ENCODE measurements at regions not wholly inside any gene's neighbourhood (a gene's known extent, or its start where the extent isn't known, plus 50 kb on each side); places are given as distances from the start of the nearest gene placed in this dataset.

GRCh38 chr2:139478165-139478914 lies 698.1 kb upstream of the NXPH2 start:
- no peak overlapping the region for H2AFZ ChIP-seq (ENCODE audit: low read depth, low read length)
- no peaks in the 10 kb centered on the region for H3K79me2 ChIP-seq (replicated peaks; ENCODE audit: insufficient read depth, low read length)

GRCh38 chr2:139477618-139478017 lies 697.4 kb upstream of the NXPH2 start:
- TF ChIP-seq POLR2AphosphoS5 (IDR thresholded peaks at IDR 0.05): no peak
- Histone ChIP-seq H3F3A (ENCODE audit: insufficient read depth, low read length, poor library complexity, severe bottlenecking) (no peaks in the 10 kb centered on the region), H4K20me1 (ENCODE audit: insufficient read depth) (no peaks in the 10 kb centered on the region)

More at GRCh38 chr2:139478165-139478914, 698.1 kb upstream of the NXPH2 start:
- Histone ChIP-seq H3K27me3 (ENCODE audit: insufficient read depth, low read depth, low read length) (no peaks in the 10 kb centered on the region), H3K9me3 (ENCODE audit: low read length) (no peaks in the 10 kb centered on the region), H3K36me3 (ENCODE audit: insufficient read depth, low read length) (no peaks in the 10 kb centered on the region), H3K9ac (ENCODE audit: low read length) (no peak overlapping the region), H3K9me2 (ENCODE audit: insufficient read depth, low read length) (no peaks in the 10 kb centered on the region), H3K4me3 (ENCODE audit: low read length) (no peak overlapping the region), H3K4me2 (ENCODE audit: low read length) (no peak overlapping the region), H4K20me1 (ENCODE audit: insufficient read depth) (no peaks in the 10 kb centered on the region), H3F3A (ENCODE audit: insufficient read depth, low read length, poor library complexity, severe bottlenecking) (no peaks in the 10 kb centered on the region), H3K27ac (ENCODE audit: low read length) (no peak overlapping the region)
- TF ChIP-seq POLR2AphosphoS5 (IDR thresholded peaks at IDR 0.05) (no peak), RAD21 (conservative IDR thresholded peaks at IDR 0.05) (no peak), CTCF (IDR thresholded peaks at IDR 0.05; ENCODE audit: poor library complexity, severe bottlenecking) (no peak), REST (IDR thresholded peaks at IDR 0.05; ENCODE audit: borderline replicate concordance) (no peak), SMC3 (conservative IDR thresholded peaks at IDR 0.05; ENCODE audit: poor library complexity) (no peak), EZH2 (IDR thresholded peaks at IDR 0.05; ENCODE audit: borderline replicate concordance, insufficient read depth, low read length, poor library complexity, severe bottlenecking) (no peak), EP300 (conservative IDR thresholded peaks at IDR 0.05; ENCODE audit: poor library complexity, severe bottlenecking) (no peak), TAF1 (IDR thresholded peaks at IDR 0.05; ENCODE audit: low read depth) (no peak), MXI1 (conservative IDR thresholded peaks at IDR 0.05; ENCODE audit: poor library complexity, severe bottlenecking) (no peak)

More at GRCh38 chr2:139477618-139478017, 697.4 kb upstream of the NXPH2 start:
- Histone ChIP-seq H3K9ac (ENCODE audit: low read length) (no peak overlapping the region), H3K79me2 (replicated peaks; ENCODE audit: insufficient read depth, low read length) (no peaks in the 10 kb centered on the region), H3K27ac (ENCODE audit: low read length) (no peak overlapping the region), H2AFZ (ENCODE audit: low read depth, low read length) (no peak overlapping the region), H3K4me3 (ENCODE audit: low read length) (no peak overlapping the region), H3K9me2 (ENCODE audit: insufficient read depth, low read length) (no peaks in the 10 kb centered on the region), H3K27me3 (ENCODE audit: insufficient read depth, low read depth, low read length) (no peaks in the 10 kb centered on the region), H3K36me3 (ENCODE audit: insufficient read depth, low read length) (no peaks in the 10 kb centered on the region), H3K9me3 (ENCODE audit: low read length) (no peaks in the 10 kb centered on the region), H3K4me2 (ENCODE audit: low read length) (no peak overlapping the region)
